Activated CD8-positive, alpha-beta memory T cell treated with anti-CD3 and anti-CD28 coated beads, Interleukin-2, amount 50 U/mL, for 1 hour (primary cell): ENCODE measurements at regions not wholly inside any gene's neighbourhood (a gene's known extent, or its start where the extent isn't known, plus 50 kb on each side); places are given as distances from the start of the nearest gene placed in this dataset.

ENCODE experiments used
- DNase-seq: peaks from one replicate; pipeline ENCODE4 v3.0.0-alpha.2; 2020; ENCODE audit errors: extremely low read depth

DNA sequence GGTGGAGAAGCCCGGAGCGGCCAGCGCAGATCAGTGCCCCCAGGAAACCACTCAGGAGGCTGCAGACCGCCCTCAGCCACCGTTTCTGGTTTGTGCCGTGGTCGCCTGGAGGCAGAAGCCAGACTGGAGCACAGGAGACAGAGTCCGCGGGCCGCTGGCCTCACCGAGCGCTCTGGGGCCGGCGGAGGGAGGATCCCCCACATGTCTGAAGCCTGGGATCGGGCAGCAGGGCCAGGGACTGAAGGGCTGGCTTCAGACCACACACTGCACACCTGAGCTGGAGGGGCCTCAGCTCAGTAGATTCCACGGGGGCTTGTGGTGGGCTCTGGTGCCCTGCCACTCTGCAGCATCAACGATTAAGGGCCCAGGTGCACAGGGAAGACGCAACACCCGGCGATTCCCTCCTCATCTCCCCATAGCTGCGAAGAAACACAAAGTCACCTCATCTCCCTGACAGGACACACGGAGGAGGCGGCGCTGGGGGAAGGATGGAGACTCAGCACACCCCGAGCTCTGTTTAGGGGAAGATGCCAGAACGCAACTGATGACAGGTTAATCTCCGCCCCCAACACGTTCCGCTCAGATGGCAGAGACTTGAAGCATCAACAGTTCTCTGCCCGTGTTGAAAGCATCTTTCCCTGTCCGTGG is 408.1 kb downstream of the GALR1 start:
- no peak for DNase-seq

DNA sequence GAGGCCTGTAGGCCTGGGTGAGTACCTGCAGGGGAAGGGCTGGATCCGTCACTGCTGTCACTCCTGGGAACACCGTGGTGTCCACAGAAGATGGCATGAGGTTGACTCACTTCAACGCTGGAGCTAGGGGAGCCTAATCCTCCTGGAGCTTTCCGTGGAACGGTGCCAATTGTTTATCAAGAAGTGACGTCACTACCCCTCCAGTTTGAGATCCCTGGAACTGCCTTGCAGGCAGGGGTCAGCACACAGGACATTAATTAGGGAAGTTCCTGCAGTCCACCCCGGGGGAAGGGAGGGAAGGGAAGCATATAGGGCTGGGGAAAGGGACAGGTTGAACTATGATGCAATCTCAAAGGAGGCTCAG is 408.6 kb downstream of the GALR1 start:
- no peak for DNase-seq

DNA sequence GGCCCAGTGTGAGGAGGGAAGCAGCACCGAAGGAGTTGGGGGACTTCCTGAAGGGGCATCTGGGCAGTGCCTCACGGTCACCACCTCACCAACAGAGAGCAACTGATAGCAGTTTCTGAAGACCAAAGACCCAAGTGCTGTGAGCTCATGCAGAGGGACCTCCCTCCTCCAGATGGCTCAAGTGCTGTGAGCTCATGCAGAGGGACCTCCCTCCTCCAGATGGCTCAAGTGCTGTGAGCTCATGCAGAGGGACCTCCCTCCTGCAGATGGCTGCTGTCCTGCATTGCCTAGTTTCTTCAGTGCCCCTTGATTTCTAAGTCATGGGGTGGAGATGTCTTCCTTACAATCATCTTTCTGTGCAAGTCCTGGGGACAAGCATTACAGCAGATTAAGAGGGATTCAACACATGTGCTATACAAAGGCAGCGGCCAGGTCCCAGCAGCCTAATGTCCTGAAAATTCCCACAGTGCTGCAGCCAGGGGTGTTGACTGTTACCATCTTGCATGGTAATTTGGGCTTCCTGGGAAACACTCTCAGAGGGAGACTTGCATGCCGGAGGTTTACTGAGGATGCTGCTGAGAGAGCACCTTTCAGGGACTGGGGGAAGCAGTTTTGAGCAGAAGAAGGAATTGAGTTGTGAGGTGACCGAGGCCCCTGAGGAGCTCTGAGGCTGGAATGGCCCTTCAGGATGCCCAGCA is 409.3 kb downstream of the GALR1 start:
- DNase-seq: no peak

DNA sequence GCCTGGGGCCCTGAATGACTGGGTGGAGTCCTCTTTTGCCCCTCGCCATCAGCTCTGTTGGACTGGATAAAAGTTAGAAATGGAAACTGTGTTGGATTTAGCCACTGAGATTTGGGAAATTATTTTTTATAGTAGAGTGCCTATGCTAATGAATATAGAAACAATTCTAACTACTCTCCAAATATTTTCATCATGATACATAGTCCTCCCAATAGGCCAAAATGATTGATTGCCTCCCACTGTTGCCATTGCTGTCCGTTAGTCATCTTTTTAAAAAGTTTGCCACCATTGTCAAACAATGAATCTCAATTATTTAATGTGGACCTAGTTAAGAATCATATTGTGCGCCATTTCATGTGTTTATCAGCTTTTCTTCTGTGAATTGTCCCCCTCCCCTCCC is 417.0 kb downstream of the GALR1 start:
- no peak for DNase-seq

DNA sequence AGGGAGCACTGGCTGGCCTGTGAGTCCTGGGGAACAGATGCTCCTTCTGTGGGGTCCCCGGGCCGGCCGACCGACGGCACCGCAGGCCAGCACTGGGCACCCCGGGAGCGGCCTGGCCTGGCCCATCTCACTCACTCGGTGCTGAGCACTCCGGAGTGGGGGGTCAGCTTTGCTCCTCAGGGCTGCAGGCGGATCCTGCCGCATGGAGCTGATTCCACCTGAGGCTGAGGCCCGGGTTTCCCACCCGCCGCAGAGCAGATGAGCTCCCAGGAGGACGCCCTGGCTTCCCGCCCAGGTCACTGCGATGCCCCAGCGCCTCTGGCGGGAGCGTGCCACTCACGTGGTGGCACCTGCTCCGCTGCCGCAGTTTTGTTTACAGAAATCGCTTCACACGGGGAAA is 418.6 kb downstream of the GALR1 start:
- DNase-seq: no peak

DNA sequence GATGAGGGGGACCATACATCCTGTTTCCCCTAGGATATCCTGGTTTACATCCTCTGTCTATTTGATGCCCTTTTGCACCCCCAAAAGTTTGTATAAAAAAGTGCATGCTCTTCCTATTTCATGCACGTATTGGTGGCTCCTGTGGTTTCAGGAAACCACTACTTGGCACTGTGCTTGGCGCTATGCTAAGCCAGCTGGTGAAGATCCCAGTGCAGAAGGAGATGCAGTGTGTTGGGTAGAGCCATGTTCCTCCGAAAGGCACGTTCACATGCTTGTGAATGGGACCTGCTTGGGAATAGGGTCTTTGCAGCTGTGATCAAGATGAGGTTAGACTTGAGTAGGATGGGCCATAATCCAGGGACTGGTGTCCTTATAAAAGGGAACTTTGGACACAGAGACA is 419.7 kb downstream of the GALR1 start:
- no peak for DNase-seq

GRCh38 chr18:77671456-77672167 is 422.0 kb downstream of the GALR1 start:
- DNase-seq: no peak

DNA sequence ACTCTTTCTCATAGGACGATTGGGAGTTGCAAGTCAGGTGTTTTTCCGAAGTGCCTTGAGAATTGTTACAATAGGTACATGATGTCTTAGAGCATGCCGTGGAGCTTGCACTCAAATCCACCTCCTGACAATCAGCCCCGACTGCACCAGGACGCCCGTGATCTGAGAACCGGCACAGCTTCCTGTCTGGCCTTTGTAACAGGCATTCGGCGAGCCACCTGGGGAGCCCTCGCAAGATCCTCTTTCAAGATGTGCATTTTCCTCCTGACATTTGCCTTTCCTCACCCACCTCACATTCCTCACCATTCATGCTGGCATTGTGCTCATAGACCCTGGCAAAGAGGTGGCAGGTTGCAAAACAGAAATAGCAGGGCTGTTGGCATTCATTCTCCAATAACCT is 427.3 kb downstream of the GALR1 start:
- DNase-seq: no peak

DNA sequence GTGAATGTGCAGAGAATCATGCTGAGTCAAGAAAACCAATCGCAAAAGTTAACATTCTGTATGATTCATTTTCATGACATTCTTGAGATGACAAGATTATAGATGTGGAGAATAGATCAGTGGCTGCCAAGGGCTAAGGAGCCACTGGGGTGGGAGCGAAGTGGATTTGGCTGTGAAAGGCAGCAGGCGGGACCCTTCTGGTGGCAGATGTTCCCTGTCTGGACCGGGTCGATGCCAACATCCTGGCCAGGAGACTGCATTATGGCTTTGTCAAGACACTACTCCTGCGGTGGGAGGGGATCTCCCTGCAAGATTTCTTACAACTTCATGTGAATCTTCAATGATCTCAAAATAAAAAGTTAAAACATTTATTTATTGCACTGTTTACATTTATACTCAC is 427.9 kb downstream of the GALR1 start:
- no peak for DNase-seq

- DNase-seq: no peak
Measured at GRCh38 chr18:77679869-77680268, 430.2 kb downstream of the GALR1 start.

DNA sequence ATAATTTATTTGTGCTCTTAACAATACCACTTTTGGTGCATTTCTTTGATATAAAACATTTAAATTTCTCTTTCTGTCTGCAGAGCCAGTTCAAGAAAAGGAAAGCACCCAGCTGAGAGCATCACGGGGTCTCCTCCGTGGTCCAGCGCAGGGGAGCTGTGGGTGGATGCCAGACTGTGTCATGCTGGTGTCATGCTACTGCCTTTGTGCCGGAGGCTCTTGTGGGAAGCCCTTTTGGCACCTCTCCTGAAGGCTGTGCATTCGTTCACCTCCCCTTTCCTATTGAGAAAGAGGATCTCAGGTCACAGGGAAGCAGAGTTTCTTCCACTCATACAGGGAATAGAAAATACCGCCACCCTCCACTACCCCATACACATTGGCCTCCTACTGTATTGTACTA is 450.4 kb downstream of the GALR1 start:
- no peak for DNase-seq

DNA sequence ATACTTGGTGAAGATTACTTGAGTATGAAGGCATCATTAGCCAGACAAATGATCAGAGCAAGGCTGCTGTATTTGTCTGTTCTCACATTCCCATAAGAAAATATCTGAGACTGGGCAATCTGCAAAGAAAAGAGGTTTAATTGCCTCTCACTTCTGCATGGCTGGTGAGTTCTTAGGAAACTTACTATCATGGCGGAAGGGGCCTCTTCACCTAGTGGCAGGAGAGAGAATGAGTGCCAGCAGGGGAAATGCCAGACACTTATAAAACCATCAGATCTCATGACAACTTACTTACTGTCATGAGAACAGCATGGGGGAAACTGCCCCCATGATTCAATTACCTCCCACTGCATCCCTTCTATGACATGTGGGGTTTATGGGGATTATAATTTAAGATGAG is 452.3 kb downstream of the GALR1 start:
- no peak for DNase-seq

DNA sequence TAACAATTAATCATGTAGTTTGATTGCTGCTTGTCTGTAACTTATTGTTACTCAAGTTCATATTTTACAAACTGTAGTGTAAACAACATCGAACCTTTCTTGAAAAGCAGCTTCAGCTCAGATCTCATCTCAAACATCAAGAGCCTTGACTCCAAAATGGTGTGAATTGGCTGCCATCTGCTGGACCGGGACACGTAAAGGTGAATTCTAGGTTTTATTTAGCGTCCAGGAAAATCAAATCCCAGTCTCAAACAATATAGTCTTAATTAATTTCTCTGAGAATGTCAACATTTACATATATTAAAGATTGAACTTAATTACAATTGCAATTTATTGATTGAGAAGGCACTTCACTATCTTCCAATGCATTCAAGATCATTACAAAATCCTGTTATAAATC is 453.0 kb downstream of the GALR1 start:
- DNase-seq: no peak

- no peak for DNase-seq
Measured at GRCh38 chr18:77705301-77705700, 455.7 kb downstream of the GALR1 start.

DNA sequence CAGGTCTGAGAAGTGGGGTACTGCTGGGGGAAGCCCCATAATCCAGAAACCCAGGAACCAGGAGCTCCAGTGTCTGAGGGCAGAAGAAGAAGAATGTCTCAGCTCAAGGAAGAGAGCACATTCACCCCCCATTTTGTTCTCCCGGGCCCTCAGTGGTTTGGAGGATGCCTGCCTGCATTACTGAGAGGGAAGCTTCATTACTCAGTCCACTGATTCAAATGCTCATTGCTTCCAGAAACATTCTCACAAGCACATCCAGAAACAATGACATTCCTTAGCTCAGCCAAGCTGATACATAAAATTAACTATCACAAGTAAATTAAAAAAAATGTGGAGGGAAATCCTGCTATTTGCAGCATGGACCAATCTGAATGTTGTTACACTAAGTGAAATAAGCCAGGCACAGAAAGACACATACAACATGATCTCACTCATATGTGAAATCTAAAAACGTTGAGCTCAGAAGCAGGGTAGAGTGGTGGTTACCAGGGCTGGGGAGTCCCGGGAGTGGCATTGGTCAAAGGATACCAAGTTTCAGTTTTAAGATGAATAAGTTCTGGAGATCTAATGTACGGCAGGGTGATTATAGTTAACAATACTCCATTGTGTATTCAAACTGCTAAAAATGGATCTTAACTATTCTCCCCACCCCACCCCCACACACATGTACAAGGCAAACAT is 459.3 kb downstream of the GALR1 start:
- DNase-seq: no peak

DNA sequence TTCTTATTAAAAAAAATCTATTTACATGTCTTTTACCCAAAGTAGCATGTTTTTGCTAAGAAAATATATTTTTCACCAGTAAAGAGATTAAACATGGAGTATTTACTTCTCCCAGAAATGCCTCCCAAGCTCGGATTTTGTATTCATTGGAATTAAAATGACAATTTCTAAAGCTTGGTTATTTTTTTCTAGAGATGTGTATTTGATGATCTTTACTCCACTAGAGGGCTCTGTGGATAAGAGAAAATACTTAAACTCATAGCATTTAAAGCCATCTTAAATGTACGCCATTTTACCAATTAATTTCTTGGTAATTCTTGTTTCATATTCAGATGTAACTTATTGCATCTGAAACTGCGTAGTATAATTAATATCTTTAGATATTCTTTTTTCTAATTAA is 461.4 kb downstream of the GALR1 start:
- no peak for DNase-seq

- no peak for DNase-seq
Measured at GRCh38 chr18:77714716-77715115, 465.1 kb downstream of the GALR1 start.

GRCh38 chr18:77716282-77716681 is 466.6 kb downstream of the GALR1 start:
- no peak for DNase-seq

GRCh38 chr18:77733292-77733903 is 483.8 kb downstream of the GALR1 start:
- no peak for DNase-seq

GRCh38 chr18:77736842-77737241 is 487.2 kb downstream of the GALR1 start:
- no peak for DNase-seq

- no peak for DNase-seq
Measured at GRCh38 chr18:77737405-77737804, 487.8 kb downstream of the GALR1 start.

DNA sequence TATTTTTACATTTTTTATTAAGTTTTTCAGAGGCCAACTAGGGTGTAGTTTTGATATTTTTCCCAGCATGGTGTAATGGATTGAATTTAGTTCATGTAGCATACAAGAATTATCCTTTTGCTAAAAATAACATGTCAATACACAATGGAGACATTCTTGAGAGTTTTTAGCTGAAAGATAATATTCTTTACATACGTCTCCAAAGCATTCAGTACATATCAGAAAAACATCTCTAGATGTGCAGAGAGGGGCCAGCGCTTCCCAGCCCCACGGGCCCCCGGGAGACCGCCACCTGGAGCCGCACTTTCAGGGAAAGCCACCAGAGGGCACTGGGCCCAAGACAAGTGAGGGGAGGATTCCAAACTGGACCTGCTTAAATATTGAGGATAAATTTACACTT is 499.4 kb downstream of the GALR1 start:
- DNase-seq: no peak
